ENCODE measurements at regions not wholly inside any gene's neighbourhood (a gene's known extent, or its start where the extent isn't known, plus 50 kb on each side); places are given as distances from the start of the nearest gene placed in this dataset.
"Not testable (repeated sequence)": the region's sequence is repeated elsewhere in the genome, so short reads cannot be mapped to it uniquely, and the experiment has no call there.

DNA sequence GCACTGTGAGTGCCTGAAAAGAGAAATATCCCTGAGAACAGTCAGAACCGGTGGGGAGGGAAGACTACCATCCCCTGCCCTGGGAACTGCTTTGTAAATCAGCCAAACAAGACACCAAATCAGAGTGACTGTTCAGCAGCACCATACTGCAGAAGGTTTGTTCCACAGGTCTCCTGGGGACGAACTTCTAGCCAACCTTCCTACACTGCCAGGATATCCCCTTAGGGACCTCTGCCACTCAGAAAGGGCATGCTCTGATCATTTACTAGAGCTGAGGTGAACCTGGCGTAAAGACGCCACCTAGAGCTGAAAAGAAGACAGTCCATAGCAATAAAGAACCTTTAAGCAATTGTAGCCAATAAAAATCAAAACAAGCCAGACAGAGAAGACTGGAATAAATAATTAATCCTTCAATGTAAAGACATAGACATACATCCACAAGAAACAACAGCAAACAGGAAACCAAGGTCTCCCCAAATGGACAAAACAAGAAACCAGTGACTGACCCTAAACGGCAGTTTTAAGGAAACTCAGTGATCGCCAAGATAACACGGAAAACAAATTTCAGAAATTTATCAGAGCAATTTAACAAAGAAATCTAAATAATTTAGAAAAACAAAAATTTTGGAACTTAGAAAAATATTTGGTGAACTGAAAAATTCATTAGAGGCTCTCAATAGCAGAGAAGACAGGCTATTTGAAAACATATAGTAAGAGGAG lies 228.1 kb upstream of the AMIGO2 start:
- Histone ChIP-seq H3K27ac (no peak overlapping the region), H3K27me3 (no peaks in the 10 kb centered on the region), H3K4me3 (peak overlapping the region in 1 of 2 donors; percentile 39), H3K4me1 (no peaks in the 10 kb centered on the region), H3K36me3 (ENCODE audit: low read depth, missing control alignments) (no peaks in the 10 kb centered on the region), H3K9me3 (no peaks in the 10 kb centered on the region)
- intact Hi-C loops (cut with DNase I; ENCODE audit: low total_unique reads): no loop called here
- TF ChIP-seq POLR2A (IDR thresholded peaks at IDR 0.05): no peak
- TF ChIP-seq, protein P1, sequence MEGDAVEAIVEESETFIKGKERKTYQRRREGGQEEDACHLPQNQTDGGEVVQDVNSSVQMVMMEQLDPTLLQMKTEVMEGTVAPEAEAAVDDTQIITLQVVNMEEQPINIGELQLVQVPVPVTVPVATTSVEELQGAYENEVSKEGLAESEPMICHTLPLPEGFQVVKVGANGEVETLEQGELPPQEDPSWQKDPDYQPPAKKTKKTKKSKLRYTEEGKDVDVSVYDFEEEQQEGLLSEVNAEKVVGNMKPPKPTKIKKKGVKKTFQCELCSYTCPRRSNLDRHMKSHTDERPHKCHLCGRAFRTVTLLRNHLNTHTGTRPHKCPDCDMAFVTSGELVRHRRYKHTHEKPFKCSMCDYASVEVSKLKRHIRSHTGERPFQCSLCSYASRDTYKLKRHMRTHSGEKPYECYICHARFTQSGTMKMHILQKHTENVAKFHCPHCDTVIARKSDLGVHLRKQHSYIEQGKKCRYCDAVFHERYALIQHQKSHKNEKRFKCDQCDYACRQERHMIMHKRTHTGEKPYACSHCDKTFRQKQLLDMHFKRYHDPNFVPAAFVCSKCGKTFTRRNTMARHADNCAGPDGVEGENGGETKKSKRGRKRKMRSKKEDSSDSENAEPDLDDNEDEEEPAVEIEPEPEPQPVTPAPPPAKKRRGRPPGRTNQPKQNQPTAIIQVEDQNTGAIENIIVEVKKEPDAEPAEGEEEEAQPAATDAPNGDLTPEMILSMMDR (IDR thresholded peaks at IDR 0.05): peak in 1 of 3 experiments; percentile 32
- 43 to 63% methylated on average over 7 of the region's 7 CpGs for WGBS, 2 donors
- DNase-seq: peak; percentile 46

DNA sequence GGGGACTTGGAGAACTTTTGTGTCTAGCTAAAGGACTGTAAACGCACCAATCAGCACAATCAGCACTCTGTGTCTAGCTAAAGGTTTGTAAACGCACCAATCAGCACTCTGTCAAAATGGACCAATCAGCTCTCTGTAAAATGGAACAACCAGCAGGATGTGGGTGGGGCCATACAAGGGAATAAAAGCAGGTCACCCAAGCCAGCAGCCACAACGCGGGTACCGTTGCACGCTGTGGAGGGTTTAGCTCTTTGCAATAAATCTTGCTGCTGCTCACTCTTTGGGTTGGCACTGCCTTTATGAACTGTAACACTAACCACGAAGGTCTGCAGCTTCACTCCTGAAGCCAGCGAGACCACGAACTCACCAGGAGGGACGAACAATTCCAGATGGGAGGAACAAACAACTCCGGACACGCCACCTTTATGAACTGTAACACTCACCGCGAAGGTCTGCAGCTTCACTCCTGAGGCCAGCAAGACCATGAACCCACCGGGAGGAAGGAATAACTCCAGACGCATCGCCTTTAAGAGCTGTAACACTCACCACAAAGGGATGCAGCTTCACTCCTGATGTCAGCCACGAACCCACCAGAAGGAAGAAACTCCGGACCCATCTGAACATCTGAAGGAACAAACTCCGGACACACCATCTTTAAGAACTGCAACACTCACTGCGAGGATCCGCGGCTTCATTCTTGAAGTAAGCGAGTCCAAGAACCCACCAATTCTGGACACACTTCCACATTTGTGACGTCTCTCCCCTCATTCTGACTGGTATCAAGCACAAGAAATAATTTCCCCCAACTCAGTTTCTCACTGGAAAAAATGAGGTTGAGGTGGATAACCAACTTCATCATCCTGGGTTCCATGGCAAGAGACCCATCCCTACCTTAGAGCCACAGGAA lies 227.3 kb upstream of the AMIGO2 start:
- H3K27ac ChIP-seq; intact Hi-C loops (cut with DNase I; ENCODE audit: low total_unique reads); H3K9me3 ChIP-seq; H3K27me3 ChIP-seq; H3K4me1 ChIP-seq; H3K36me3 ChIP-seq (ENCODE audit: low read depth, missing control alignments): not testable (repeated sequence)
- peak overlapping the region in 1 of 2 donors; percentile 39 for H3K4me3 ChIP-seq
- WGBS, 2 donors: 61 to 69% methylated on average over 23 to 25 of the region's 25 CpGs
- DNase-seq: peak; percentile 67

GRCh38 chr12:47306130-47306529 lies 226.4 kb upstream of the AMIGO2 start:
- Histone ChIP-seq H3K27ac (no peak overlapping the region), H3K4me1 (no peaks in the 10 kb centered on the region), H3K9me3 (no peaks in the 10 kb centered on the region), H3K27me3 (no peaks in the 10 kb centered on the region), H3K4me3 (peak overlapping the region in 1 of 2 donors; percentile 39), H3K36me3 (ENCODE audit: low read depth, missing control alignments) (no peaks in the 10 kb centered on the region)
- intact Hi-C loops (cut with DNase I; ENCODE audit: low total_unique reads): no loop called here
- 60 to 81% methylated on average over 17 to 22 of the region's 22 CpGs for WGBS, 2 donors
- TF ChIP-seq, protein P1 (IDR thresholded peaks at IDR 0.05): no peak
- TF ChIP-seq POLR2A (IDR thresholded peaks at IDR 0.05): no peak
- no peak for DNase-seq

DNA sequence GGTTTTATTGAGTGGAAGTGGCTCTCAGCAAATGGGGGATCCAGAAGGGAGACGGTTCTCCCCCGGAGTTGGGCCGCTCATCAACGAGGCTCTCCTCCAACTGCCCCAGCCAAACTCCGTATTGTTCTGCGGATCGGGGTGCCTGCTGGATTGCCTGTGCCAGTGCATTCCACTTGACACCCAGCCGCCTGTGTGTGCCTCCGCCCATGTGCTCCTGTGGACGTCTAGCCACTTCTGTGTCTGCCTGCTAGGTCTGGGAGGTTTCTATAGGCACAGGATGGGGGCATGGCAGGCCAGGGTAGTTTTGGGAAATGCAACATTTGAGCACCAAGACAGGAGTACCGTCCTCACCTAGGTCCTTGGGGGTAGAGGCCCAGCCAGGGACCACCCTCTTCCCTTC lies 225.7 kb upstream of the AMIGO2 start:
- no peak overlapping the region for H3K27ac ChIP-seq
- H3K9me3 ChIP-seq: no peaks in the 10 kb centered on the region
- 59 to 78% methylated on average over 6 to 11 of the region's 11 CpGs for WGBS, 2 donors
- no peaks in the 10 kb centered on the region for H3K4me1 ChIP-seq
- TF ChIP-seq, protein P1 (IDR thresholded peaks at IDR 0.05): no peak
- no peak for TF ChIP-seq POLR2A (IDR thresholded peaks at IDR 0.05)
- H3K36me3 ChIP-seq (ENCODE audit: low read depth, missing control alignments): no peaks in the 10 kb centered on the region
- no peak for DNase-seq
- peak overlapping the region in 1 of 2 donors; percentile 39 for H3K4me3 ChIP-seq
- no peaks in the 10 kb centered on the region for H3K27me3 ChIP-seq
- intact Hi-C loops (cut with DNase I; ENCODE audit: low total_unique reads): no loop called here

GRCh38 chr12:47303995-47304560 lies 224.3 kb upstream of the AMIGO2 start:
- Histone ChIP-seq H3K36me3 (ENCODE audit: low read depth, missing control alignments) (no peaks in the 10 kb centered on the region), H3K4me3 (no peak overlapping the region), H3K27ac (no peak overlapping the region), H3K27me3 (no peaks in the 10 kb centered on the region), H3K9me3 (no peaks in the 10 kb centered on the region), H3K4me1 (no peaks in the 10 kb centered on the region)
- WGBS, 2 donors: 90 to 96% methylated on average over 1 of the region's 1 CpG
- DNase-seq: no peak
- intact Hi-C loops (cut with DNase I; ENCODE audit: low total_unique reads): no loop called here
- TF ChIP-seq, protein P1 (IDR thresholded peaks at IDR 0.05): no peak
- TF ChIP-seq POLR2A (IDR thresholded peaks at IDR 0.05): no peak
